ENCODE measurements at regions not wholly inside any gene's neighbourhood (a gene's known extent, or its start where the extent isn't known, plus 50 kb on each side); places are given as distances from the start of the nearest gene placed in this dataset.

DNA sequence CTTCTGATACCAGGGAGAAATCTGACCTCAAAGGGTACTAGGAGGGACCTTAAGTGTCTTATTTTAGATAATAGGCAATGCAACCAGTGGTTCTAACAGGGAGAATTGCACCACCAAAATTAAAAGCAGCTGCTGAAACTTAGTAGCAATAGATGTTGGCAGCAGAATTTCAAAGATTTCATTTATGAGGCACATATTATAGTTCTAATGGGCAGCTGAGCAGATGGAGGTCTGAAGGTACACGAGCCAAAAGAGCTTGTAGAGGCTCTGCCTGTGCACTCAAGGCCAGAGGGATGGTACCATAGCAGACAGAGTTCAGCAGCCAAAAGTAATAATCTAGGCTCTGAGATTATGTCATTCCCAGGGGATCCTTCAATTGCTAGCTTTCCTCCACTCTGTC is 87.3 kb upstream of the NCKAP5 start:
- Histone ChIP-seq H3K27me3 (replicated peaks; ENCODE audit: control insufficient read depth, insufficient read depth, low read length) (no peaks in the 10 kb centered on the region), H3K4me3 (replicated peaks; ENCODE audit: low read depth, low read length) (no peak overlapping the region), H3K36me3 (ENCODE audit: control insufficient read depth, insufficient read depth, low read length) (no peaks in the 10 kb centered on the region)
- TF ChIP-seq, protein P1, sequence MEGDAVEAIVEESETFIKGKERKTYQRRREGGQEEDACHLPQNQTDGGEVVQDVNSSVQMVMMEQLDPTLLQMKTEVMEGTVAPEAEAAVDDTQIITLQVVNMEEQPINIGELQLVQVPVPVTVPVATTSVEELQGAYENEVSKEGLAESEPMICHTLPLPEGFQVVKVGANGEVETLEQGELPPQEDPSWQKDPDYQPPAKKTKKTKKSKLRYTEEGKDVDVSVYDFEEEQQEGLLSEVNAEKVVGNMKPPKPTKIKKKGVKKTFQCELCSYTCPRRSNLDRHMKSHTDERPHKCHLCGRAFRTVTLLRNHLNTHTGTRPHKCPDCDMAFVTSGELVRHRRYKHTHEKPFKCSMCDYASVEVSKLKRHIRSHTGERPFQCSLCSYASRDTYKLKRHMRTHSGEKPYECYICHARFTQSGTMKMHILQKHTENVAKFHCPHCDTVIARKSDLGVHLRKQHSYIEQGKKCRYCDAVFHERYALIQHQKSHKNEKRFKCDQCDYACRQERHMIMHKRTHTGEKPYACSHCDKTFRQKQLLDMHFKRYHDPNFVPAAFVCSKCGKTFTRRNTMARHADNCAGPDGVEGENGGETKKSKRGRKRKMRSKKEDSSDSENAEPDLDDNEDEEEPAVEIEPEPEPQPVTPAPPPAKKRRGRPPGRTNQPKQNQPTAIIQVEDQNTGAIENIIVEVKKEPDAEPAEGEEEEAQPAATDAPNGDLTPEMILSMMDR (IDR thresholded peaks at IDR 0.05; ENCODE audit: insufficient read depth, low read length, poor library complexity, severe bottlenecking), result no peak
- no peak for DNase-seq (ENCODE audit: extremely low read depth, insufficient read length)

DNA sequence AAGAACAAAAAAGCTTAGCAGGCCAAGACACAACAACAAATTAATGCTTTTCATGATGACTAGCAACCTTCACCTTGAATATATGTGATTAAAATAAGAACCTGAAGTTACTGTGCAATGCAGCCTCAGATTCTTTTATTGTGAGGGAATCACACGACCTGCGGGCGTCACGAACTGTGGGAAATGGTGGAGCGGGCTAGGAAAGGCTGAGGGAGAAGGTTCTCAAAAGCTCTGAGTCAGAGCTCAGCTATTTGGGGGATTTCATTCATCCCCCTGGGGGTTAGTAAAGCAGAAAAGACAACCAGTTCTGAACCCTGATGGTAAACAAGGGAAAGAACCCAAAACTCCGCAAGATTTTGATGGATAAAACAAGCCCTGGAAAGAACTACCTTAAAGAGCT is 89.3 kb upstream of the NCKAP5 start:
- TF ChIP-seq, protein P1 (IDR thresholded peaks at IDR 0.05; ENCODE audit: insufficient read depth, low read length, poor library complexity, severe bottlenecking), result no peak
- no peak overlapping the region for H3K4me3 ChIP-seq (replicated peaks; ENCODE audit: low read depth, low read length)
- no peaks in the 10 kb centered on the region for H3K27me3 ChIP-seq (replicated peaks; ENCODE audit: control insufficient read depth, insufficient read depth, low read length)
- DNase-seq (ENCODE audit: extremely low read depth, insufficient read length), result no peak
- H3K36me3 ChIP-seq (ENCODE audit: control insufficient read depth, insufficient read depth, low read length), result no peaks in the 10 kb centered on the region

DNA sequence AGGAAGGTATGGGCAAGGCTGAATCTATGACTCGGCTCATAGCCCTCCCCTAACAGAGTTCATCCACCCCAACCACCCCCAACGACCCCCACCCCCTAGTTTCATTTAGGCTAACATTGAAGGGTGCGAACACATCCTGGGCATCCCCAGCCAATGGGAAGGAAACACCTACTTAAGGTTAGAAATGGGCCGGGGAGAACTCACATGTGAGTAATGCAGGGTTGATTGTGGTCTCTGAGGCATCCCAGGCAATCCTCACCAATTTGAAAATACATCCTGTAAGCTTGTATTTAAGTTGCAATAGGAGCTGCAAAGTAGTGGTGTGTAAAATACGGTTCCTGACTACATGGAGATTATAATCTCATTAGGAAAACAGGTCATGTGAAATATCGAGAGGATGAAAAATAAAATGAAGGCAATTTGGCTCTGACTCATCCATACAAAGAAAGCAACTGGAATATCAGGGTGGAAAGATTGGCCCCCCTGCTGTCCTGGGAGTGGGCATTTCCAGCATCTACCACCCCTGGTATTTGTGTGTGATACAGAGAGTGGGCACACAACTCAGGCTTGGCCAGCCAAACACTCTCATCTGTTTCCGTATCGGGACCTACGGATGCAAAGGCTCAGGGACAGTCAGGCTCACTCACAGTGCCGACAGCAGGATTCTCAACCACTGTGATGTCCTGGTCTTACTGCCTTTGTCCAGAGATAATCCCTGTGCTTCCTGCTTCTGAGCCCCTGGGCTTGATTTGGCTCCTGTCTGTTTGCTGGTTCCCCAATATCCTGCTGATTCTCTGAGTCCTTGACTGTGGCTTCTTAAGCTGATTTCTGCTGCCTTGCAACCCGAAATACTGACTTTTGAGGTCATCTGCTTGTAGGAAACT is 90.0 kb upstream of the NCKAP5 start:
- DNase-seq (ENCODE audit: extremely low read depth, insufficient read length), result no peak
- Histone ChIP-seq H3K36me3 (ENCODE audit: control insufficient read depth, insufficient read depth, low read length) (no peaks in the 10 kb centered on the region), H3K27me3 (replicated peaks; ENCODE audit: control insufficient read depth, insufficient read depth, low read length) (no peaks in the 10 kb centered on the region), H3K4me3 (replicated peaks; ENCODE audit: low read depth, low read length) (no peak overlapping the region)
- TF ChIP-seq, protein P1 (IDR thresholded peaks at IDR 0.05; ENCODE audit: insufficient read depth, low read length, poor library complexity, severe bottlenecking), result no peak

DNA sequence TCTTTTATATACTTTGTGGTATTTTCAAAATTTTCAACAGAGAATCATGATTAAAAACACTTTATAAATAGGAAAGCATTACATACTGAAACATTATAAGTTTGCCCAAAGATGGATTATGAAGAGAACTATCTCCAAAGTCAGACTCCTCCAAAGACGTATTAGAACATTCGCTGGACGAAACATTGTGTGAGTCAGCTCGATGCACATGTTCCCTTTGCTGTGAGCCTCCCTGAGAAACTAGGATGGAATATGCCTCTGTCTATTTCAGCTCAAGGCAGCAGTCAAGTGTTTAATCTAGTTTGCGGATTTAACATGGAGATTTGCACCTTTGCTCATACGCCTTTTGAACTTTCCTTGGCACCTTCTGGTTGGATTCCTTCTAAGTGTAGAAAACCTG is 92.2 kb upstream of the NCKAP5 start:
- Histone ChIP-seq H3K27me3 (replicated peaks; ENCODE audit: control insufficient read depth, insufficient read depth, low read length) (no peaks in the 10 kb centered on the region), H3K4me3 (replicated peaks; ENCODE audit: low read depth, low read length) (no peak overlapping the region)
- TF ChIP-seq, protein P1 (IDR thresholded peaks at IDR 0.05; ENCODE audit: insufficient read depth, low read length, poor library complexity, severe bottlenecking), result no peak

DNA sequence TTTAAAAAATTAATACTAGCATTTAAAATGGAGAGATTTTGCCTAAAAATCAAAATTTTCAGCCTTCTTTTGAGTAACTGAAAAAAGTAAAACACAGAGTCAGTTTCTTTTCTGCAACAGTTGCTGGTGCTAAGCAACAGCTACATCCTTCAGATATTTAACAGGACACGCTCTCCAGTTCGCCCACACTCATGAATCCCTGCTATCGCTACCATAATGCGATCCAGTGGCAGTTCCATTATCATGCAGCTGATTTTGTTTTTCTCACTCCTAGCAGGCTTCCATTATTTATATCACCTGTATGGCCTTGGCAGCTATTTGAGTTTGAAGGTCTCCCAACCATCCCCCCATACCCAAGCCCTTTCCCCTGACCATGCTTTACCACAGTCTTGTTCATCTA is 93.1 kb upstream of the NCKAP5 start:
- no peaks in the 10 kb centered on the region for H3K27me3 ChIP-seq (replicated peaks; ENCODE audit: control insufficient read depth, insufficient read depth, low read length)
- H3K4me3 ChIP-seq (replicated peaks; ENCODE audit: low read depth, low read length), result no peak overlapping the region
- DNase-seq (ENCODE audit: extremely low read depth, insufficient read length), result no peak
- H3K36me3 ChIP-seq (ENCODE audit: control insufficient read depth, insufficient read depth, low read length), result no peaks in the 10 kb centered on the region
- TF ChIP-seq, protein P1 (IDR thresholded peaks at IDR 0.05; ENCODE audit: insufficient read depth, low read length, poor library complexity, severe bottlenecking), result no peak

More for the DNA sequence above, 92.2 kb upstream of the NCKAP5 start:
- no peaks in the 10 kb centered on the region for H3K36me3 ChIP-seq (ENCODE audit: control insufficient read depth, insufficient read depth, low read length)
- DNase-seq (ENCODE audit: extremely low read depth, insufficient read length), result no peak
